IMR-90 (cell line): ENCODE measurements at regions not wholly inside any gene's neighbourhood (a gene's known extent, or its start where the extent isn't known, plus 50 kb on each side); places are given as distances from the start of the nearest gene placed in this dataset.

Source experiments
- ATAC-seq: fragments of 200-7000 bp; cut with Tn5 transposase; 2 replicates; pipeline ENCODE4 v1.9.1; 2020; ENCODE audit warnings: low read depth, mild to moderate bottlenecking, moderate library complexity
- BruUV-seq: library from RNA; stranded (reverse); fragments of 400-500 nt; replicated peaks from 2 replicates; lab custom pipeline; 2021; lab: Mats Ljungman, UMichigan
- CTCF ChIA-PET: fragments of 300-600 bp; formaldehyde crosslinking; extraction: SDS; loops from one replicate; lab custom pipeline; 2021; ENCODE audit warnings: antibody characterized with exemption; lab: Yijun Ruan, JAX
- POLR2A ChIA-PET: fragments of 300-600 bp; sonication (Branson Sonifier 250); formaldehyde crosslinking; loops from one replicate; lab custom pipeline; 2022; ENCODE audit warnings: antibody characterized with exemption; ENCODE audit not compliant: unreplicated experiment; lab: Charles Lee
- DNase-seq: peaks from one replicate; pipeline ENCODE4 v3.0.0; 2013
- H2AFZ ChIP-seq: replicated peaks from 2 replicates; pipeline ENCODE3; 2013; ENCODE audit warnings: low read length, mild to moderate bottlenecking; ENCODE audit not compliant: poor library complexity
- H2AK5ac ChIP-seq: 2 replicates; pipeline ENCODE4 v1.6.1; 2013; ENCODE audit warnings: low read depth, low read length, inconsistent platforms
- H2AK9ac ChIP-seq: replicated peaks from 2 replicates; pipeline ENCODE3; 2013; ENCODE audit warnings: mild to moderate bottlenecking, low read depth, low read length, moderate library complexity; ENCODE audit not compliant: poor library complexity
- H2BK120ac ChIP-seq: 2 replicates; pipeline ENCODE4 v1.6.1; 2013; ENCODE audit warnings: low read depth, low read length, inconsistent platforms
- H2BK15ac ChIP-seq: 3 replicates; pipeline ENCODE4 v1.6.1; 2013; ENCODE audit warnings: low read depth, low read length, inconsistent platforms
- H2BK20ac ChIP-seq: 2 replicates; pipeline ENCODE4 v1.6.1; 2013; ENCODE audit warnings: low read depth, mild to moderate bottlenecking, inconsistent platforms, low read length, moderate library complexity
- H2BK5ac ChIP-seq: 2 replicates; pipeline ENCODE4 v1.6.1; 2013; ENCODE audit warnings: mild to moderate bottlenecking, low read depth, low read length, inconsistent platforms; ENCODE audit not compliant: poor library complexity, severe bottlenecking
- H3K14ac ChIP-seq: replicated peaks from 2 replicates; pipeline ENCODE4 v1.6.1; 2013; ENCODE audit warnings: low read depth, low read length, inconsistent platforms
- H3K18ac ChIP-seq: 2 replicates; pipeline ENCODE4 v1.6.1; 2013; ENCODE audit warnings: low read depth, low read length, control low read depth
- H3K23ac ChIP-seq: 2 replicates; pipeline ENCODE4 v1.6.1; 2013; ENCODE audit warnings: low read depth, low read length, inconsistent platforms
- H3K27ac ChIP-seq: 2 replicates; pipeline ENCODE4 v1.5.1; 2013; ENCODE audit warnings: mild to moderate bottlenecking, control low read depth, low read length; ENCODE audit not compliant: insufficient read depth
- H3K27me3 ChIP-seq: 2 replicates; pipeline ENCODE4 v1.6.1; 2013; ENCODE audit warnings: low read length; ENCODE audit not compliant: control insufficient read depth, insufficient read depth
- H3K36me3 ChIP-seq: 2 replicates; pipeline ENCODE4 v1.6.1; 2013; ENCODE audit warnings: low read length, mixed read lengths; ENCODE audit not compliant: control insufficient read depth, insufficient read depth
- H3K4ac ChIP-seq: 2 replicates; pipeline ENCODE4 v1.6.1; 2013; ENCODE audit warnings: low read depth, low read length, inconsistent platforms
- H3K4me1 ChIP-seq: 2 replicates; pipeline ENCODE4 v1.6.1; 2013; ENCODE audit warnings: low read length, mixed read lengths; ENCODE audit not compliant: control insufficient read depth, insufficient read depth
- H3K4me2 ChIP-seq: 2 replicates; pipeline ENCODE4 v1.6.1; 2013; ENCODE audit warnings: low read depth, mild to moderate bottlenecking, control low read depth, low read length, moderate library complexity
- H3K4me3 ChIP-seq: 2 replicates; pipeline ENCODE4 v1.5.1; 2013; ENCODE audit warnings: low read depth, mild to moderate bottlenecking, control low read depth, low read length, moderate library complexity; ENCODE audit not compliant: insufficient read depth
- H3K56ac ChIP-seq: 2 replicates; pipeline ENCODE4 v1.6.1; 2013; ENCODE audit warnings: low read length, inconsistent platforms; ENCODE audit not compliant: insufficient read depth; ENCODE audit errors: extremely low read depth
- H3K79me1 ChIP-seq, 2 experiments: 2 replicates each; pipeline ENCODE4 v1.6.1; 2013; ENCODE audit warnings: low read length in 2 of 2, inconsistent platforms in 1 of 2, low read depth in 1 of 2
- H3K9ac ChIP-seq: 2 replicates; pipeline ENCODE4 v1.6.1; 2013; ENCODE audit warnings: low read depth, low read length, control low read depth
- H3K9me1 ChIP-seq: 2 replicates; pipeline ENCODE4 v1.6.1; 2013; ENCODE audit warnings: low read length, inconsistent platforms; ENCODE audit not compliant: insufficient read depth
- H3K9me3 ChIP-seq: 2 replicates; pipeline ENCODE4 v1.6.1; 2013; ENCODE audit warnings: low read length; ENCODE audit not compliant: control insufficient read depth, insufficient read depth
- H4K20me1 ChIP-seq: 2 replicates; pipeline ENCODE4 v1.6.1; 2013; ENCODE audit warnings: low read length, inconsistent platforms; ENCODE audit not compliant: insufficient read depth
- H4K5ac ChIP-seq: 2 replicates; pipeline ENCODE4 v1.6.1; 2013; ENCODE audit warnings: mild to moderate bottlenecking, low read depth, low read length, control low read depth
- H4K8ac ChIP-seq, 2 experiments: 2 replicates each; pipeline ENCODE4 v1.6.1; 2013; ENCODE audit warnings: low read depth in 2 of 2, low read length in 2 of 2, control low read depth in 1 of 2, inconsistent platforms in 1 of 2
- H4K91ac ChIP-seq: 2 replicates; pipeline ENCODE4 v1.6.1; 2013; ENCODE audit warnings: low read depth, low read length, inconsistent platforms; ENCODE audit not compliant: insufficient read depth
- CHD1 ChIP-seq: IDR thresholded peaks from 2 replicates; pipeline ENCODE4 v1.6.1; 2012; ENCODE audit warnings: low read depth, low read length, improper control_type of control experiment
- WGBS, 2 experiments: methylation state at CpG; one replicate each; pipeline versions ENCODE4 v1.1.5 to v1.1.7; 2013; ENCODE audit warnings: missing lambda C conversion rate in 2 of 2; ENCODE audit not compliant: insufficient read length in 1 of 2; ENCODE audit errors: extremely low coverage in 2 of 2; 5-methylcytosine and 5-hydroxymethylcytosine counted together
- dilution Hi-C: fragments of 300-500 bp; cut with HindIII; formaldehyde crosslinking; loops from one replicate; pipeline ENCODE4 v1.14.3; 2018; ENCODE audit warnings: low sequenced_read_pairs; ENCODE audit not compliant: unreplicated experiment
- in situ Hi-C: fragments of 300-500 bp; cut with MboI; formaldehyde crosslinking; loops from 3 replicates; pipeline ENCODE4 v1.14.3; 2019; ENCODE audit warnings: low sequenced_read_pairs, inconsistent platforms, mixed read lengths
- intact Hi-C: fragments of 100-400 bp; cut with micrococcal nuclease; formaldehyde crosslinking; loops from 2 replicates; pipeline ENCODE4 v1.10.0; 2022

DNA sequence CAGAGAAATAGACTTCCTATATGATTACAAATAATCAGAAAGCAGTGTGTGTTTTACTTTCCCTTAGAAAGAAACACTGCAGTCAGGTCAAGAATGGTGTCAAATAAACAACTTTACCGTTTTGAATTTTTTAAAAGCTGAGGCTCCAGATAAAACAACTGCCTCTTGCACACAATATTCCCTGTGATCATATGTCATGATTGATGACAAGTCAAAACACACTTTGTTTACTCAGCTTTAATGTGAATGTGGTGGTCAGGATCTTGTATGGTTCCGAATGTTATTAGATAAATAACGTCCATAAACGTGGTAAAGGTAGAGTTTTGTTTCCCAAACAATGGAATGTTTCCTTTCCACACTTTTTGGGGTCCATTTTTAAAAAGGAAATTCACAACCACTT lies 428.4 kb upstream of the MDFIC2 start:
- H3K4me3 ChIP-seq, result no peak overlapping the region
- ChIA-PET CTCF (no interaction called here), POLR2A (no interaction called here)
- H3K14ac ChIP-seq, result no peak overlapping the region
- no peak overlapping the region for H2BK20ac ChIP-seq
- no peak overlapping the region for H2AK9ac ChIP-seq
- no peak for TF ChIP-seq CHD1
- no peak overlapping the region for H3K27ac ChIP-seq
- DNase-seq (no peak), ATAC-seq (no peak)
- H2BK5ac ChIP-seq, result no peak overlapping the region
- no peaks in the 10 kb centered on the region for H3K27me3 ChIP-seq
- in situ Hi-C loops (no loop called here), dilution Hi-C loops (no loop called here), intact Hi-C loops (no loop called here)
- no peak overlapping the region for H2BK120ac ChIP-seq
- H4K91ac ChIP-seq, result no peak overlapping the region
- H2BK15ac ChIP-seq, result no peak overlapping the region
- no peak overlapping the region for H2AK5ac ChIP-seq
- peaks cover 1% of the 10 kb centered on the region; the same call in 1 of the 2 replicates for H3K4me1 ChIP-seq
- H3K56ac ChIP-seq, result no peak overlapping the region
- no peak overlapping the region for H3K4ac ChIP-seq
- H3K23ac ChIP-seq, result peak overlapping the region; percentile 71; the same call in 1 of the 2 replicates
- H3K36me3 ChIP-seq, result no peaks in the 10 kb centered on the region
- no peak overlapping the region for H4K8ac ChIP-seq
- no peaks in the 10 kb centered on the region for H3K79me1 ChIP-seq
- H3K9ac ChIP-seq, result no peak overlapping the region
- H4K5ac ChIP-seq, result no peak overlapping the region
- no peaks in the 10 kb centered on the region for H3K9me3 ChIP-seq
- BruUV-seq, result no TSS peak
- H4K20me1 ChIP-seq, result no peaks in the 10 kb centered on the region
- no peak overlapping the region for H3K18ac ChIP-seq
- H2AFZ ChIP-seq, result no peak overlapping the region
- no peak overlapping the region for H3K4me2 ChIP-seq
- no CpG with 5 or more reads among the region's 4 CpGs for WGBS, 2 experiments
- 0 out of 2 replicates have a peak, but pooled peaks cover 2% of the 10 kb centered on the region for H3K9me1 ChIP-seq
